ENCODE measurements at regions not wholly inside any gene's neighbourhood (a gene's known extent, or its start where the extent isn't known, plus 50 kb on each side); places are given as distances from the start of the nearest gene placed in this dataset.

GRCh38 chr1:14031461-14031860, 331.5 kb downstream of the PRDM2 start:
- no peak overlapping the region for H2AFZ ChIP-seq (ENCODE audit: control insufficient read depth, low read length)
- H3K27ac ChIP-seq (ENCODE audit: control insufficient read depth, insufficient read depth, low read length): no peak overlapping the region
- no peak for FAIRE-seq
- dilution Hi-C loops (cut with MboI; ENCODE audit: extremely low pct_ligation_motif_present, low sequenced_read_pairs): no loop called here
- no peaks in the 10 kb centered on the region for H3K79me2 ChIP-seq (ENCODE audit: control insufficient read depth, insufficient read depth, low read length)
- no peak for TF ChIP-seq EZH2 (IDR thresholded peaks at IDR 0.05; ENCODE audit: low read length)
- no peak for TF ChIP-seq CTCF (optimal IDR thresholded peaks at IDR 0.05 in 1 of 3, IDR thresholded peaks at IDR 0.05 in 1 of 3, conservative IDR thresholded peaks at IDR 0.05 in 1 of 3; ENCODE audit: extremely low read depth in 1 of 3, insufficient read depth in 2 of 3, low read length in 3 of 3)
- no peak overlapping the region for H3K9ac ChIP-seq (ENCODE audit: control insufficient read depth, extremely low read depth, insufficient read depth, low read length)
- no peaks in the 10 kb centered on the region for H3K4me1 ChIP-seq (ENCODE audit: control insufficient read depth, extremely low read depth, insufficient read depth, low read length)
- no peaks in the 10 kb centered on the region for H3K9me1 ChIP-seq (ENCODE audit: control insufficient read depth, extremely low read depth, insufficient read depth, low read length)
- H3K9me3 ChIP-seq (ENCODE audit: control insufficient read depth, low read depth, low read length): no peaks in the 10 kb centered on the region
- H4K20me1 ChIP-seq (ENCODE audit: control insufficient read depth, extremely low read depth, insufficient read depth, low read length): no peaks in the 10 kb centered on the region
- H3K27me3 ChIP-seq (ENCODE audit: control insufficient read depth, extremely low read depth, insufficient read depth, low read length): no peaks in the 10 kb centered on the region
- DNase-seq (ENCODE audit: low read depth, low spot score): no peak
- no peaks in the 10 kb centered on the region for H3K36me3 ChIP-seq (ENCODE audit: control insufficient read depth in 2 of 2, extremely low read depth in 1 of 2, insufficient read depth in 2 of 2, low read length in 2 of 2)
- no peak overlapping the region for H3K4me3 ChIP-seq (ENCODE audit: control insufficient read depth in 2 of 3, extremely low read depth in 1 of 3, insufficient read depth in 2 of 3, low read depth in 1 of 3, low read length in 3 of 3)
- H3K4me2 ChIP-seq (ENCODE audit: control insufficient read depth, extremely low read depth, insufficient read depth, low read depth, low read length): no peak overlapping the region

GRCh38 chr1:14034506-14034905, 334.5 kb downstream of the PRDM2 start:
- H2AFZ ChIP-seq (ENCODE audit: control insufficient read depth, low read length): no peak overlapping the region
- no peaks in the 10 kb centered on the region for H3K27me3 ChIP-seq (ENCODE audit: control insufficient read depth, extremely low read depth, insufficient read depth, low read length)
- H3K9me1 ChIP-seq (ENCODE audit: control insufficient read depth, extremely low read depth, insufficient read depth, low read length): no peaks in the 10 kb centered on the region
- FAIRE-seq: no peak
- no peaks in the 10 kb centered on the region for H3K9me3 ChIP-seq (ENCODE audit: control insufficient read depth, low read depth, low read length)
- dilution Hi-C loops (cut with MboI; ENCODE audit: extremely low pct_ligation_motif_present, low sequenced_read_pairs): no loop called here
- H3K27ac ChIP-seq (ENCODE audit: control insufficient read depth, insufficient read depth, low read length): no peak overlapping the region
- H3K79me2 ChIP-seq (ENCODE audit: control insufficient read depth, insufficient read depth, low read length): no peaks in the 10 kb centered on the region
- no peak overlapping the region for H3K9ac ChIP-seq (ENCODE audit: control insufficient read depth, extremely low read depth, insufficient read depth, low read length)
- TF ChIP-seq CTCF (optimal IDR thresholded peaks at IDR 0.05 in 1 of 3, IDR thresholded peaks at IDR 0.05 in 1 of 3, conservative IDR thresholded peaks at IDR 0.05 in 1 of 3; ENCODE audit: extremely low read depth in 1 of 3, insufficient read depth in 2 of 3, low read length in 3 of 3) (no peak), EZH2 (IDR thresholded peaks at IDR 0.05; ENCODE audit: low read length) (no peak)
- no peak overlapping the region for H3K4me3 ChIP-seq (ENCODE audit: control insufficient read depth in 2 of 3, extremely low read depth in 1 of 3, insufficient read depth in 2 of 3, low read depth in 1 of 3, low read length in 3 of 3)
- no peaks in the 10 kb centered on the region for H4K20me1 ChIP-seq (ENCODE audit: control insufficient read depth, extremely low read depth, insufficient read depth, low read length)
- H3K4me2 ChIP-seq (ENCODE audit: control insufficient read depth, extremely low read depth, insufficient read depth, low read depth, low read length): no peak overlapping the region
- H3K36me3 ChIP-seq (ENCODE audit: control insufficient read depth in 2 of 2, extremely low read depth in 1 of 2, insufficient read depth in 2 of 2, low read length in 2 of 2): no peaks in the 10 kb centered on the region
- peaks cover 4% of the 10 kb centered on the region for H3K4me1 ChIP-seq (ENCODE audit: control insufficient read depth, extremely low read depth, insufficient read depth, low read length)
- DNase-seq (ENCODE audit: low read depth, low spot score): no peak
